ENCODE measurements at regions not wholly inside any gene's neighbourhood (a gene's known extent, or its start where the extent isn't known, plus 50 kb on each side); places are given as distances from the start of the nearest gene placed in this dataset.

- TF ChIP-seq POLR2A (IDR thresholded peaks at IDR 0.05) (no peak), CTCF (IDR thresholded peaks at IDR 0.05 in 4 of 5, conservative IDR thresholded peaks at IDR 0.05 in 1 of 5) (no peak)
These were observed 109.4 kb upstream of the GRIK2 start for GRCh38 chr6:101284131-101284530.

Data from gastrocnemius medialis (tissue), 4 donors.